Effector memory CD4-positive, alpha-beta T cell (primary cell): ENCODE measurements at regions not wholly inside any gene's neighbourhood (a gene's known extent, or its start where the extent isn't known, plus 50 kb on each side); places are given as distances from the start of the nearest gene placed in this dataset.

Experiments used
- DNase-seq, 3 donors: peaks; one replicate each; pipeline ENCODE4 v3.0.0-alpha.2; 2020
- H3K27ac ChIP-seq: 2 replicates; pipeline ENCODE4 v1.7.0; 2013; ENCODE audit warnings: mild to moderate bottlenecking, low read length, moderate library complexity; ENCODE audit not compliant: insufficient read depth, poor library complexity, severe bottlenecking
- H3K27me3 ChIP-seq: replicated peaks from 2 replicates; pipeline ENCODE4 v1.7.0; 2013; ENCODE audit warnings: mild to moderate bottlenecking, low read length; ENCODE audit not compliant: insufficient read depth, control insufficient read depth, poor library complexity, severe bottlenecking
- H3K36me3 ChIP-seq: 2 replicates; pipeline ENCODE4 v1.7.0; 2013; ENCODE audit warnings: mild to moderate bottlenecking, low read length, moderate library complexity; ENCODE audit not compliant: control insufficient read depth, insufficient read depth
- H3K4me1 ChIP-seq: 2 replicates; pipeline ENCODE4 v1.7.0; 2013; ENCODE audit warnings: low read length, mild to moderate bottlenecking; ENCODE audit not compliant: control insufficient read depth, insufficient read depth, poor library complexity, severe bottlenecking
- H3K4me3 ChIP-seq: 2 replicates; pipeline ENCODE4 v1.7.0; 2013; ENCODE audit warnings: low read length, low read depth, mild to moderate bottlenecking; ENCODE audit not compliant: insufficient read depth, poor library complexity, severe bottlenecking
- H3K9me3 ChIP-seq: 2 replicates; pipeline ENCODE4 v1.7.0; 2013; ENCODE audit warnings: mild to moderate bottlenecking, low read length, moderate library complexity; ENCODE audit not compliant: control insufficient read depth

- no peaks in the 10 kb centered on the region for H3K27me3 ChIP-seq
- DNase-seq, result no peak
- H3K27ac ChIP-seq, result no peak overlapping the region
- no peak overlapping the region for H3K4me3 ChIP-seq
- no peaks in the 10 kb centered on the region for H3K9me3 ChIP-seq
- H3K4me1 ChIP-seq, result no peaks in the 10 kb centered on the region
- H3K36me3 ChIP-seq, result no peaks in the 10 kb centered on the region
Observed at GRCh38 chr5:136732751-136733150, 367.4 kb upstream of the TRPC7 start.

GRCh38 chr5:136731241-136731900 is 366.0 kb upstream of the TRPC7 start:
- H3K4me1 ChIP-seq, result no peaks in the 10 kb centered on the region
- no peaks in the 10 kb centered on the region for H3K27me3 ChIP-seq
- H3K4me3 ChIP-seq, result no peak overlapping the region
- no peaks in the 10 kb centered on the region for H3K36me3 ChIP-seq
- no peak for DNase-seq
- no peaks in the 10 kb centered on the region for H3K9me3 ChIP-seq
- no peak overlapping the region for H3K27ac ChIP-seq

GRCh38 chr5:136730426-136730825 is 365.1 kb upstream of the TRPC7 start:
- no peaks in the 10 kb centered on the region for H3K27me3 ChIP-seq
- no peaks in the 10 kb centered on the region for H3K4me1 ChIP-seq
- H3K9me3 ChIP-seq, result no peaks in the 10 kb centered on the region
- no peak for DNase-seq
- no peak overlapping the region for H3K27ac ChIP-seq
- no peak overlapping the region for H3K4me3 ChIP-seq
- no peaks in the 10 kb centered on the region for H3K36me3 ChIP-seq

GRCh38 chr5:136729901-136730355 is 364.6 kb upstream of the TRPC7 start:
- H3K4me1 ChIP-seq, result no peaks in the 10 kb centered on the region
- H3K4me3 ChIP-seq, result no peak overlapping the region
- no peaks in the 10 kb centered on the region for H3K9me3 ChIP-seq
- H3K27me3 ChIP-seq, result no peaks in the 10 kb centered on the region
- no peaks in the 10 kb centered on the region for H3K36me3 ChIP-seq
- no peak for DNase-seq
- H3K27ac ChIP-seq, result no peak overlapping the region

- DNase-seq, result no peak
- H3K9me3 ChIP-seq, result no peaks in the 10 kb centered on the region
- H3K36me3 ChIP-seq, result no peaks in the 10 kb centered on the region
- no peak overlapping the region for H3K27ac ChIP-seq
- H3K4me1 ChIP-seq, result no peaks in the 10 kb centered on the region
- no peaks in the 10 kb centered on the region for H3K27me3 ChIP-seq
- H3K4me3 ChIP-seq, result no peak overlapping the region
Observed at GRCh38 chr5:136726506-136726905, 361.2 kb upstream of the TRPC7 start.

- H3K4me1 ChIP-seq, result no peaks in the 10 kb centered on the region
- H3K27ac ChIP-seq, result no peak overlapping the region
- no peaks in the 10 kb centered on the region for H3K9me3 ChIP-seq
- no peaks in the 10 kb centered on the region for H3K27me3 ChIP-seq
- DNase-seq, result no peak
- no peak overlapping the region for H3K4me3 ChIP-seq
- H3K36me3 ChIP-seq, result no peaks in the 10 kb centered on the region
Observed at GRCh38 chr5:136724161-136724560, 358.8 kb upstream of the TRPC7 start.

- no peaks in the 10 kb centered on the region for H3K9me3 ChIP-seq
- no peaks in the 10 kb centered on the region for H3K36me3 ChIP-seq
- H3K27me3 ChIP-seq, result no peaks in the 10 kb centered on the region
- no peaks in the 10 kb centered on the region for H3K4me1 ChIP-seq
- DNase-seq, result no peak
- no peak overlapping the region for H3K4me3 ChIP-seq
- no peak overlapping the region for H3K27ac ChIP-seq
Observed at GRCh38 chr5:136722581-136722980, 357.2 kb upstream of the TRPC7 start.

- DNase-seq, result no peak
- no peaks in the 10 kb centered on the region for H3K36me3 ChIP-seq
- H3K4me1 ChIP-seq, result no peaks in the 10 kb centered on the region
- H3K4me3 ChIP-seq, result no peak overlapping the region
- no peaks in the 10 kb centered on the region for H3K27me3 ChIP-seq
- H3K9me3 ChIP-seq, result no peaks in the 10 kb centered on the region
- H3K27ac ChIP-seq, result no peak overlapping the region
Observed at GRCh38 chr5:136722086-136722485, 356.7 kb upstream of the TRPC7 start.

- no peaks in the 10 kb centered on the region for H3K9me3 ChIP-seq
- no peaks in the 10 kb centered on the region for H3K4me1 ChIP-seq
- H3K36me3 ChIP-seq, result no peaks in the 10 kb centered on the region
- H3K4me3 ChIP-seq, result no peak overlapping the region
- no peaks in the 10 kb centered on the region for H3K27me3 ChIP-seq
- no peak for DNase-seq
- no peak overlapping the region for H3K27ac ChIP-seq
Observed at GRCh38 chr5:136720674-136721073, 355.3 kb upstream of the TRPC7 start.

- no peaks in the 10 kb centered on the region for H3K27me3 ChIP-seq
- no peak overlapping the region for H3K27ac ChIP-seq
Observed at GRCh38 chr5:136717917-136718316, 352.6 kb upstream of the TRPC7 start.

More at GRCh38 chr5:136717917-136718316, 352.6 kb upstream of the TRPC7 start:
- Histone ChIP-seq H3K4me1 (no peaks in the 10 kb centered on the region), H3K9me3 (no peaks in the 10 kb centered on the region), H3K36me3 (no peaks in the 10 kb centered on the region), H3K4me3 (no peak overlapping the region)
- no peak for DNase-seq
